SKM-1 treated with dmso at 0.1 percent for 144 hours (cell line): ENCODE measurements at regions not wholly inside any gene's neighbourhood (a gene's known extent, or its start where the extent isn't known, plus 50 kb on each side); places are given as distances from the start of the nearest gene placed in this dataset.

Source experiments
- DNase-seq: peaks from one replicate; lab custom pipeline; 2025; ENCODE audit not compliant: unreplicated experiment; lab: John Stamatoyannopoulos, UW

- no peak for DNase-seq
Measured at GRCh38 chrY:17235769-17236168, 644.3 kb downstream of the CDY2B start.

- DNase-seq = no peak
Measured at GRCh38 chrY:17233435-17234109, 646.4 kb downstream of the CDY2B start.

- DNase-seq = no peak
Measured at GRCh38 chrY:17231994-17232393, 648.0 kb downstream of the CDY2B start.

DNA sequence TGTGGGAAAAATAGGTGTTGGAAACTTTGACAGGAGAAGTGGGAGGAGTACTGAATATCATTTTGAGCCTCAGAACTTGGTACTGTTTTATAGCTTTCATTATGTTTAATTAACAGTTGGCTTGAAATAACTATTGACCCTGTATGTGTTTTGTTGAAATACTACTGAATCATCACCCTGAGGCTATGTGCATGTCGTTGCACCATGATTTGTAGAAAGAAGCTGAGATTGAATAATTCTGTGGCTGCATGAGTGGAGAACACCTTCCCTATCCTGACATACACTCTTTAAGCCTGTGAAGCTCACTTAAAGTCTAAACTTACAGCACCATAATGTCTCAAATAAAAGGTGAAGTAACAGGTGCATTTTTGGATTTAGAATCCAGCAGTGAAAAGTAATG lies 656.5 kb downstream of the CDY2B start:
- no peak for DNase-seq

DNA sequence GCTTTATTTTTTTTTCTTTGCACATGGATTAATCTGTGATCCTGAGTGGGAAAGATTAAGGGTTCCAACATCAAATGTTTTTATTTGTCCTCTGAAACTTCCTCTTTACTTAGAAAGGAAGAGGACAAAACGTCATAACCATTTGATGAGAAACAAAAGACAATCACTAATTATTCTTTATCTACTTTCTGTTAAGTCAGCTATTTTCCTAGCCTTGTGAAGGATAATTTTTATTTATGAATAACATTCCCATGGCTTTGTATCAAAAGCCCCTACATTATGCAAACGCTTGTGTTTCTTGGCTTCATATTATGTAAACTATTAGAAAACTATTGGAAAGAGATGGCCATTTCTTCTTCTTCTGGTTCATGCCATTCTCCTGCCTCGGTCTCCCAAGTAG lies 677.6 kb downstream of the CDY2B start:
- DNase-seq = no peak

DNA sequence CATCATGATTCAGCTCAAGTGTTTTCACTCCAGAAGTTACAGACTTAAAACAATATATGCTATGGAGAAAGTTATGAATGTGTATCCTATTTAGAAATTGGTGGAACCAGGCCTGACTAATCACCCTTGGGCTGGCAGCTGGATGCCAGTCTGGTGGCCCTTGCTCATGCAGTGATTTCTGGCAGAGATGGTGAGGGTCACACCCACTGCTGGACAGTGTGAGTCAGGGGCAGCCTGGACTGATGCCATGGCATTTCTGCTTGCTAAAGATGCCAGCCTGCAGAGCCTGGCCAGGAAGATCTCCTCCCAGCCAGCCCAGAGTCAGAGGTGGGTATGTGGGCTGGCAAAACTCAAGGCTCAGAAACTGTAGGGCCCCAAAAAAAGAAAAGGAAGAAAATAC lies 695.7 kb downstream of the CDY2B start:
- DNase-seq = no peak

GRCh38 chrY:17166881-17167280 lies 713.1 kb downstream of the CDY2B start:
- no peak for DNase-seq

DNA sequence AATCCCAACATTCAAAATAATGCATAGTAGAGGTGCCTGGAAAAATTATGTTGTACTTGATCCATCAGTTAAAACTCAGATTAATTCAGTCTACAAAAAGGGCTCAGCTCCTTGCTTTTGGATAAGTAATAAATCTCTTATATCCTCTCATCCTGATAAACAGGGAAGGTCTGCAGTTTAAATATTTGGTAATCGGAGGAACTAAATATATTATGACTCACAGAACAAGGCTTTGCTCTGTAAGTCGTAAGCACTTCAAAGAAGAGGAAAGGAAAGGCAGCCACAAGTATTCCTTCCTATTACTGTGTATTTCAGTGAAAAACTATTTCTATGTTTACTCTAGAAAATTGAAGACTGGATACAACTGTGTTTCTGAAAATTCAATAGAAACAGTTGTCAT lies 757.9 kb downstream of the CDY2B start:
- no peak for DNase-seq

DNA sequence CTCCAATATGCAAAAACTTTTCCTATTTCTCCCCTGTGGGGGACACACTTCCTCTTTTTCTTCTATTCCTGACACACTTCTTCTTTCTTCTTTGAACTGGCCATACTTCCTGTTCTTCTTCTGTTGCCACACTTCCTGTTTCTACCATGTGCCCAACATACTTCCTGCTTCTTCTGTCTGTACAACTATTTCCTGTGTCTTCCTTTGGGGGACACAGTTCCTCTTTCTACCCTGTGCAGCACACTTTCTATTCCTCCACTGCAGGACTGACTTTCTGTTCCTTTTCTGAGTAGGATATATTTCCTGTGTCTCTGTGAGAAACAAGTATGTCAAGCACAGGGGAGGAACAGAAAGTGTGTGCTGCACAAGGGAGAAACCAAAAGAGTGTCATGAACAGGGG lies 794.7 kb downstream of the CDY2B start:
- DNase-seq = peak; percentile 64

DNA sequence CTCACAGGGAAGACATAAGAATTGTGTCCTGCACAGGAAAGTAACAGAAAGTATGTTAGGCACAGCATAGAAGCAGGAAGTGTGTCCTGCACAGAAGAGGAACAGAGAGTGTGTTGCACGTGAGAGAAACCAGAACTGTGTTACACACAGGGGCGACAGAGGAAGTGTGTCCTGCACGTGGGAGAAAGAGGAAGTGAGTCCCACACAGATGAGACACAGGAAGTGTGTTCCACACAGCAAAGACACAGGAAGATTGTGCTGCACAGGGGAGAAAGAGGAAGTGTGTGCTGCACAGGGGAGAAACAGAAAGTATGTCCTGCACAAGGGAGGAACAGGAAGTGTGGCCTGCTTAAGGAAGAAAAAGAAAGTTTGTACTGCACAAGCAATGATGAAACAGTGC lies 800.1 kb downstream of the CDY2B start:
- DNase-seq = no peak

DNA sequence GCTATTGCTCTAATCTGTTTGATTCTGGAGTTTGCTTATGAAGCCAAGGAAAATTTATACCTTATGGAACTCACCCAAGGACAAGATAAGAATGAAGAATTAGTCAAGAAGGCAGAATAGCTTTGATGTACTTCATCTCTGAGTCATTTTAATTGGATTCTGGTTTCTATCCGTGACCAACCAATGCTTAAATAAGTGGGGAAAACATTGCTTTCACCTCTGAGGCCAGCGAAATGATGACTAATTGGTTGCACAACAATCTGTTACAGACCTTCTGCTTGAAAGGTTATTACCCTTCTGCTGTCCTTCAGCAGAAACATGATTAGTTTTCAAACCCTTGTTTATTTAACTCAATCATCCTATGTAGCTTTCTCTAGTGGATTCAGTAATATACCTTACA lies 812.7 kb downstream of the CDY2B start:
- DNase-seq = no peak

DNA sequence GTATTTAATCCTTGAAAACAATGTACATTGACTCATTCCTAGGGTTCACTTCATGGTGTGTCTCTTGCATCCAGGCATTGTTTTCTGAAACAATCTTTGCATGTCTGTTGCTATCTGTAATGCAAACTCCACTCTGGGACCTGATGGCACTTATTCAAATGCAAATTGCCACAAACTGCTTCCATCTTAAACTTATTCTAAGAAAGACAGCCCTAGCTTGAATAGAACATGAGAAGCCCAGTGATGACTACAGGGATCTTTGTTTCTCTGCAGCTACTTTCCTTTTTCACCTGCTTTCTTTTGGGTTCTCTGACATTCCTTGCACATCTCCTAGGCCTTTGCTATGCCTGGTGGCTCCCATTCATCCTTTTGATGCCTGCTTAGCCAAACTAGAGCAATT lies 827.0 kb downstream of the CDY2B start:
- no peak for DNase-seq

- no peak for DNase-seq
Measured at GRCh38 chrY:17050374-17050773, 829.6 kb downstream of the CDY2B start.

DNA sequence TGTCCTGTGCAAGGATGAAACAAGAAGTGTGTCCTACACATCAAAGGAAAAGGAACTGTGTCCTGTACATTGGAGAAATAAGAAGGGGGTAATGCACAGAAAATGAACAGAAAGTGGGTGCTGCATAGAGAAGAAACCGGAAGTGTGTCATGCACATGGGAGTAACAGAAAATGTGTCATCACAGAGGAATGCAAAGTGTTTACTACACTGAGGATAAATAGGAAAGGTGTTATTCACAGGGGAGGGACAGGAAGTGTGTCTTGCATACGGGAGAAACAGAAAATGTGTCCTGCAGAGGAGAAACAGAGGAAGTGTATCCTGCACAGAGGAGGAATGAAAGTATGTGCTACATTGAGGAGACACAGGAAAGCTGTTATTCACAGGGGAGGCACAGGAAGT lies 834.9 kb downstream of the CDY2B start:
- DNase-seq = no peak

DNA sequence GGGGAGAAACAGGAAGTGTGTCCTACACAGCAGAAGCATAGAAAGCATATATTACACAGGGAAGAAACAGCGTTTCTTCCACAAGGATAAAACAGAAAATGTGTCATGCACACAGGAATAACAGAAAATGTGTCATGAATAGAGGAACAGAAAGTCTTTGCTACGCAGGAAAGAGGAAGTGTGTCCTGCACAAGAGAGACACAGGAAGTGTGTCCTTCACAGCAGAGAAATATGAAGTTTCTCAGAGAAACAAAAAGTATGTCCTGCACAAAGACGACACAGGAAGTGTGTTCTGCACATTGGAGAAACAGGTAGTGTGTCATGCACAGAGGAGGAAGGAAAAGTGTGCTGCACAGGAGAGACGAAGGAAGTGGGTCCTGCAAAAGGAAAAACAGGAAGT lies 835.3 kb downstream of the CDY2B start:
- no peak for DNase-seq

DNA sequence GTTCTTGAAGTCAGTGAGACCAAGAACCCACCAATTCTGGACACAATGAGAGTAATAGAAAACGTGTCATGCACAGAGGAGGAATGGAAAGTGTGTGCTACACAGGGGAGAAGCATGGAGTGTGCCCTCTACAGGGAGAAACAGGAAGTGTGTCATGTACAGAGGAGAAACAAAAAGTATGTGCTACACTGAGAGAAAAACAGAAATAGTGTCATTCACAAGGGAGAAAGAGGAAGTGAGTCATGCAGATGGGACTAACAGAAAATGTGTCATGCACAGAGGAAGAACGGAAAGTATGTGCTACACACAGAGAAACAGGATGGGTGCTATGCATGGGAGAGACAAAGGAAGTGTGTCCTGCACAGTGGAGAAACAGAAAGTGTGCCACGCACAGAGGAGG lies 835.7 kb downstream of the CDY2B start:
- peak; percentile 5 for DNase-seq

DNA sequence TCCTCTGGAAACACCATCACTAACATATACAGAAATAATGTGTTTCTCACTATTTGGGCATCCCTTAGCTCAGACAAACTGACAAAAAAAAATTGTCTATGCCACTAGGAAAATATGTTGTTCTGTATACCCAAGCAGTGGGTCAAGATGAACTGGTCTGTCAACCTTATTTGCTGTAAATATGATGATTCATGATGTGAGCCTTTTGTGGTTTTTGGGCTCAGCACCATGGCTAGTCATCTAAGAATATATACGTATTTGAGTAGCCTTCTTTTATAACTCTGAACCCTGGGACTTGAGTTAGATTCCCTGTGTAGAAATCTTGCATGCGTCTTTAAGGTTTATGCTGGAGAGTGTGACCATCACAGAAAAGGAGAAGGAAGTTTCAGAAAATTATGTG lies 841.6 kb downstream of the CDY2B start:
- DNase-seq = no peak

- no peak for DNase-seq
Measured at GRCh38 chrY:17018126-17018525, 861.9 kb downstream of the CDY2B start.

GRCh38 chrY:16993551-16993950 lies 886.5 kb downstream of the CDY2B start:
- no peak for DNase-seq

DNA sequence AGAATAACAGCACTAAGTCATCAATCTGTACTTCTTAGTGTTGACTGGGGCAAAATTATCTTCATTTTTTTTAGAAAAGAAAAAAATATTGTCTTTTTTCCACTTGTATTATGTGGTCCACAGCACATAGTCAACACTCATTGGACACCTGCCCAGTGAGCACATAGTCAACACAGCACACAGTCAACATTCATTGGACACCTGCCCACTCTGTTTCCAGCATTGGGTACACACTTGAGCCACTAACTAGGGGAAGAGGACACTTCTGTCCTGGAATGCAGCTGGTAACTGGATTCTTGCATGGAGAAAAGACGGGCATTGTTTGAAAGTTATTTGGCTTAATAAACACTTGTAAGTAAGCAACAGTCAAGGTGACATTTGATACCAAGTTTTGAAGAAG lies 898.2 kb downstream of the CDY2B start:
- no peak for DNase-seq

GRCh38 chrY:16959071-16959470 lies 920.9 kb downstream of the CDY2B start:
- DNase-seq = no peak

DNA sequence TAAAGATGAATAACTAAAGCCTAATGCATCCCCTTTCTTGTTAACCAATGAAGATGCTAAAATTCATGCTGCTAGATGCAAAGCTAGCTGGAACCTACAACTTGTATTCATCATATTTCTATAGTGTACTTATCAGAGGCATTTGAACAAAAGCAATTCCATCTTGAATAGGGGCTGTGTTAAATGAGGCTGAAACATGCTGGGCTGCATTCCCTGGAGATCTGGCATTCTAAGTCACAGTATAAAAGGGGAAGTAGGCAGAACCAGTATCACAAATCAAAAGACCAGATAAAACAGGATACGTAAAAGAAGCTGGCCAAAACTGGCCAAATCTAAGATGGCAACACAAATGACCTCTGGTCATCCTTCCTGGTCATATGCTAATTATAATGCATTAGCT lies 932.8 kb downstream of the CDY2B start:
- no peak for DNase-seq
